Heart right ventricle (tissue), 16 donors: ENCODE measurements at regions not wholly inside any gene's neighbourhood (a gene's known extent, or its start where the extent isn't known, plus 50 kb on each side); places are given as distances from the start of the nearest gene placed in this dataset.
"Not testable (repeated sequence)": the region's sequence is repeated elsewhere in the genome, so short reads cannot be mapped to it uniquely, and the experiment has no call there.

Experiments
- ATAC-seq, 8 donors: fragments of 200-7000 bp; cut with Tn5 transposase; one replicate each; pipeline ENCODE4 v1.9.1; 2020; ENCODE audit warnings: mild to moderate bottlenecking in 8 of 8, moderate library complexity in 8 of 8, moderate number of reproducible peaks in 1 of 8
- DNase-seq, 2 donors: peaks; one replicate each; pipeline ENCODE4 v3.0.0-alpha.2; 2020
- H3K27ac ChIP-seq, 10 donors: fragments of 200-600 bp; sonication (generic) in 2 of 10; one replicate each; pipeline versions ENCODE4 v1.5.0 to v1.8.0; 2020 to 2022; ENCODE audit warnings: mild to moderate bottlenecking in 3 of 10
- H3K27me3 ChIP-seq, 7 donors: fragments of 200-600 bp; one replicate each; pipeline ENCODE4 v1.8.0; 2021 to 2022; ENCODE audit warnings: mild to moderate bottlenecking in 2 of 7
- H3K36me3 ChIP-seq, 9 donors: fragments of 200-600 bp; sonication (generic) in 1 of 9; one replicate each; pipeline versions ENCODE4 v1.5.0 to v1.8.0; 2020 to 2022; ENCODE audit warnings: mild to moderate bottlenecking in 2 of 9
- H3K4me1 ChIP-seq, 9 donors: fragments of 200-600 bp; sonication (generic) in 1 of 9; one replicate each; pipeline versions ENCODE4 v1.5.0 to v1.8.0; 2020 to 2022; ENCODE audit warnings: mild to moderate bottlenecking in 4 of 9
- H3K4me3 ChIP-seq, 10 donors: fragments of 200-600 bp; sonication (generic) in 2 of 10; one replicate each; pipeline versions ENCODE4 v1.5.0 to v1.8.0; 2020 to 2022; ENCODE audit warnings: mild to moderate bottlenecking in 7 of 10, moderate library complexity in 2 of 10
- H3K9me3 ChIP-seq, 11 donors: fragments of 200-600 bp in 10 of 11; sonication (generic) in 2 of 11; one replicate each; pipeline versions ENCODE4 v1.5.0 to v1.8.0; 2013 to 2022; ENCODE audit warnings: mild to moderate bottlenecking in 2 of 11, control low read depth in 1 of 11, moderate library complexity in 1 of 11
- WGBS, 2 donors: extraction: QIAGEN DNeasy Blood & Tissue Kit; methylation state at CpG; one replicate each; pipeline ENCODE4 v1.1.7; 2013; ENCODE audit warnings: inconsistent platforms in 1 of 2; 5-methylcytosine and 5-hydroxymethylcytosine counted together
- intact Hi-C, 10 donors: fragments of 100-400 bp; cut with DNase I; formaldehyde crosslinking; loops; one replicate each; pipeline versions ENCODE4 v1.11.1 to v1.14.2; 2022
- TF ChIP-seq, protein P1 (sequence below), 9 donors: fragments of 200-600 bp; sonication (generic) in 2 of 9; IDR thresholded peaks; one replicate each; pipeline versions ENCODE4 v1.5.0 to v1.8.0; 2021 to 2022; ENCODE audit warnings: antibody characterized with exemption in 9 of 9, mild to moderate bottlenecking in 5 of 9, moderate library complexity in 1 of 9
- donor health status: Arrhythmogenic right ventricular cardiomyopathy.
- donor health status: ischemic (EF 13 %, LVEDD 7.1; RV severe dilation, severe dysfunction).
- donor health status: healthy with polysubstance abuse.
- donor health status: DM: no; HTN: yes; CAD: no.
- donor health status: DM: no; HTN: no; CAD: no.
- donor health status: ischemic (EF 25% LVEDD 6.9; RV normal size, moderate dysfunction).
- donor health status: ischemic (EF 25% LVEDD 5.7; RV mildly dilated, moderate dysfunction).
- donor health status: healthy.
- donor health status: DM: yes; HTN: yes; CAD: no.
- donor health status: Ischemic cardiomyopathy.
- donor health status: ischemic (EF 35%, LVEDD 5.7; RV mildly dilated, moderate dysfunction).
- donor health status: nonischemic (EF 11% LVEDD 7.7; RV severe dilation, severe dysfunction).
- donor health status: DM: yes; HTN: yes; CAD: no.
- donor health status: PGD.
- donor health status: ischemic (EF 29% LVEDD 5.4; RV normal size, mild dysfunction).
- donor health status: nonischemic (EF 23%, LVEDD 6.1; RV moderate dilation, normal function).

GRCh38 chr13:54110597-54110996, 1082.0 kb downstream of the OLFM4 start:
- Histone ChIP-seq H3K9me3 (no peaks in the 10 kb centered on the region), H3K36me3 (no peaks in the 10 kb centered on the region), H3K4me1 (no peaks in the 10 kb centered on the region), H3K4me3 (no peak overlapping the region), H3K27me3 (no peaks in the 10 kb centered on the region), H3K27ac (no peak overlapping the region)
- no peak for ATAC-seq
- TF ChIP-seq, protein P1, sequence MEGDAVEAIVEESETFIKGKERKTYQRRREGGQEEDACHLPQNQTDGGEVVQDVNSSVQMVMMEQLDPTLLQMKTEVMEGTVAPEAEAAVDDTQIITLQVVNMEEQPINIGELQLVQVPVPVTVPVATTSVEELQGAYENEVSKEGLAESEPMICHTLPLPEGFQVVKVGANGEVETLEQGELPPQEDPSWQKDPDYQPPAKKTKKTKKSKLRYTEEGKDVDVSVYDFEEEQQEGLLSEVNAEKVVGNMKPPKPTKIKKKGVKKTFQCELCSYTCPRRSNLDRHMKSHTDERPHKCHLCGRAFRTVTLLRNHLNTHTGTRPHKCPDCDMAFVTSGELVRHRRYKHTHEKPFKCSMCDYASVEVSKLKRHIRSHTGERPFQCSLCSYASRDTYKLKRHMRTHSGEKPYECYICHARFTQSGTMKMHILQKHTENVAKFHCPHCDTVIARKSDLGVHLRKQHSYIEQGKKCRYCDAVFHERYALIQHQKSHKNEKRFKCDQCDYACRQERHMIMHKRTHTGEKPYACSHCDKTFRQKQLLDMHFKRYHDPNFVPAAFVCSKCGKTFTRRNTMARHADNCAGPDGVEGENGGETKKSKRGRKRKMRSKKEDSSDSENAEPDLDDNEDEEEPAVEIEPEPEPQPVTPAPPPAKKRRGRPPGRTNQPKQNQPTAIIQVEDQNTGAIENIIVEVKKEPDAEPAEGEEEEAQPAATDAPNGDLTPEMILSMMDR (IDR thresholded peaks at IDR 0.05) = no peak
- intact Hi-C loops = no loop called here
- DNase-seq = no peak

GRCh38 chr13:54124700-54125099, 1096.1 kb downstream of the OLFM4 start:
- Histone ChIP-seq H3K4me3 (no peak overlapping the region), H3K36me3 (no peaks in the 10 kb centered on the region), H3K4me1 (no peaks in the 10 kb centered on the region), H3K27ac (no peak overlapping the region), H3K9me3 (no peaks in the 10 kb centered on the region), H3K27me3 (no peaks in the 10 kb centered on the region)
- TF ChIP-seq, protein P1 (IDR thresholded peaks at IDR 0.05) = no peak
- 69 to 72% methylated on average over 3 of the region's 3 CpGs for WGBS, 2 donors
- ATAC-seq = no peak
- DNase-seq = no peak
- intact Hi-C loops = no loop called here

DNA sequence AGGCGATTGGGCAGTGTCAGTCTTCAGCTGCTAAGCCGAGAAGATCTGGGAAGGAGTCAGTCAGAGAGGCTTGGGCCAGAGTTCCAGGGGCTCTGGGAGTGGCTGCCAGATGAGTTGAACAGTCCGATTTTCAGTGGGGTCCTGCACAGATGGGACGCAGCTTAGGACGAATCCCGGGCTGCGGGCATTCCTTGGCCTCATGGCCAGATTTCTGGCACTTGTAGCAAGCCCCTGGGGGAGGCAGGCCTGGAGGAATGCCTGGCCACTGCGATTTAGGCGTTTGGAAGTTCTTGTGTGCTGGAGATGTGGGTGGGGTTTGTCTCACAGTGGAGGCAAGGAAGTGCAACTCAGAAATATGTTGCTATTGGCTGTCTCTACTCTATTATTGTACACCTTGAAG, 1102.3 kb downstream of the OLFM4 start:
- WGBS, 2 donors = 74 to 76% methylated on average over 9 of the region's 9 CpGs
- not testable (repeated sequence) for ATAC-seq, H3K27me3 ChIP-seq, DNase-seq, H3K36me3 ChIP-seq, H3K27ac ChIP-seq, H3K9me3 ChIP-seq, H3K4me1 ChIP-seq, H3K4me3 ChIP-seq
- intact Hi-C loops = loop anchor here in 1 of 10 donors (10.0 kb wide), 1 partner anchor 296 kb away; no protein-coding TSS in a partner anchor

DNA sequence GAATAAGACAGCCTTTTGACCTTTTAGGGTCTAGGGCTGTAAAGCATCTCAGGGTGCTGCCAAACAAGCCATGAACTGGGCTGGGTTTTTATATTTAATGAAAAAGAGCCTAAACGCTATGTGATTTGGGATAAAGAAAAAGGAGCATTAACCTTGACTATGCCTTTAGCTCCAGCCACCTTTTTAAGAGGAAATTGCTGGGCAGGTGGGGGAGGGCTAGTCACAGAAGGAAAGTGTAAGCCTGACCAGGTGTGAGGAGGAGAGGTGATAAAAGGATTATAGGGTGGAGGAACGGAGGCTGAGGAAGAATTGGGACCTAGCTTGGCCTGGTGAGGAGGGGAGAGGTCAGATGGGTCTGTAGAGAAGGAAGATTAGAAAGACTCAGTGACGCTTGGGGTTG, 1102.8 kb downstream of the OLFM4 start:
- intact Hi-C loops = loop anchor here in 1 of 10 donors (10.0 kb wide), 1 partner anchor 297 kb away; no protein-coding TSS in a partner anchor
- not testable (repeated sequence) for H3K4me3 ChIP-seq, H3K4me1 ChIP-seq, H3K9me3 ChIP-seq, H3K27me3 ChIP-seq, ATAC-seq, H3K36me3 ChIP-seq, DNase-seq, H3K27ac ChIP-seq
- WGBS, 2 donors = 67 to 70% methylated on average over 3 of the region's 3 CpGs

- not testable (repeated sequence) for H3K27me3 ChIP-seq, H3K9me3 ChIP-seq, ATAC-seq, H3K36me3 ChIP-seq, H3K4me1 ChIP-seq, DNase-seq, H3K27ac ChIP-seq, H3K4me3 ChIP-seq
- 90% methylated on average over 12 of the region's 12 CpGs for WGBS, 2 donors
- intact Hi-C loops = loop anchor here in 1 of 10 donors (10.0 kb wide), 1 partner anchor 297 kb away; no protein-coding TSS in a partner anchor
Observed at GRCh38 chr13:54132127-54132526, 1103.5 kb downstream of the OLFM4 start.

GRCh38 chr13:54132720-54133119, 1104.1 kb downstream of the OLFM4 start:
- not testable (repeated sequence) for H3K9me3 ChIP-seq, H3K36me3 ChIP-seq, H3K27me3 ChIP-seq, H3K27ac ChIP-seq, H3K4me3 ChIP-seq, ATAC-seq, H3K4me1 ChIP-seq, DNase-seq
- WGBS, 2 donors = 77 to 86% methylated on average over 9 of the region's 9 CpGs
- intact Hi-C loops = loop anchor here in 1 of 10 donors (10.0 kb wide), 1 partner anchor 298 kb away; no protein-coding TSS in a partner anchor
